A549 (cell line): ENCODE measurements at regions not wholly inside any gene's neighbourhood (a gene's known extent, or its start where the extent isn't known, plus 50 kb on each side); places are given as distances from the start of the nearest gene placed in this dataset.

ENCODE experiments used
- CHD4 ChIP-seq: fragments of 200-600 bp; sonication (generic); IDR thresholded peaks from 2 replicates; pipeline ENCODE4 v1.6.1; 2016; ENCODE audit warnings: antibody characterized with exemption, mild to moderate bottlenecking, borderline replicate concordance
- EHMT2 ChIP-seq: fragments of 200-600 bp; sonication (generic); IDR thresholded peaks from 2 replicates; pipeline ENCODE4 v1.6.1; 2016; ENCODE audit warnings: antibody characterized with exemption, low read depth, mild to moderate bottlenecking, moderate library complexity
- JUN ChIP-seq, 2 experiments: fragments of >200 bp; sonication (Bioruptor Twin); formaldehyde crosslinking; IDR thresholded peaks; 2 replicates in 1 of 2; 3 replicates in 1 of 2; pipeline ENCODE4 v1.6.1; 2016 to 2017
- KDM5A ChIP-seq: fragments of 200-600 bp; sonication (generic); IDR thresholded peaks from 2 replicates; pipeline ENCODE4 v1.6.1; 2016; ENCODE audit warnings: antibody characterized with exemption, mild to moderate bottlenecking
- RAD21 ChIP-seq, 2 experiments: fragments of >200 bp in 1 of 2; sonication (Bioruptor Twin) in 1 of 2; formaldehyde crosslinking in 1 of 2; IDR thresholded peaks in 1 of 2; conservative IDR thresholded peaks in 1 of 2; 2 replicates in 1 of 2; 3 replicates in 1 of 2; pipeline ENCODE4 v1.6.1; 2012 to 2018; ENCODE audit warnings: inconsistent platforms in 1 of 2
- RNF2 ChIP-seq: fragments of 200-600 bp; sonication (generic); IDR thresholded peaks from 2 replicates; pipeline ENCODE4 v1.6.1; 2016; ENCODE audit warnings: low read depth, mild to moderate bottlenecking, antibody characterized with exemption, moderate library complexity, borderline replicate concordance
- TF ChIP-seq, protein P1 (sequence below): fragments of >200 bp; sonication (Bioruptor Twin); formaldehyde crosslinking; IDR thresholded peaks from 3 replicates; pipeline ENCODE4 v1.5.1; 2016
- TF ChIP-seq, protein P2 (sequence below): fragments of 200-600 bp; sonication (generic); IDR thresholded peaks from 2 replicates; pipeline ENCODE4 v1.6.1; 2016; ENCODE audit warnings: antibody characterized with exemption, mild to moderate bottlenecking, moderate library complexity
- TF ChIP-seq, protein P3 (sequence below): fragments of 250-450 bp; sonication (Bioruptor Pico); IDR thresholded peaks from 2 replicates; pipeline ENCODE4 v1.5.0; 2021; ENCODE audit warnings: mild to moderate bottlenecking, moderate library complexity, borderline replicate concordance

DNA sequence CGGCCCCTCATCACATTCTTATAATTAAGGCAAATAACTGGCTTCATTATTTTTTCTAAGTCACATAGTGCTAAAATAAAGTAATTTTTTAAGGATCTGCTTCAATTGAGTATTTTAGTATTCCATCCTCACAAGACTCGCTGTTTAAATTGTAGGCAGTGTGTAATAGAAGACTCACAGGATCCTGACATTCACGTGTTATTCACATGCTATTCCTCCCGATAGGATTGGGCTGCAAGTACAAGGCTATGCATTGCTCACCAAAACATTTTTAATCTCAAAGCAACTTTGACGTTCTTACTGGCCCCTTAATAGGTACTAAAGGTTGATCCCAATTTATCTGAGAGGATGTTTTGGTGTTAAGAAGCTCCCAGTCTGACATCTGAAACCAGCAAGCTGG lies 127.6 kb upstream of the L3MBTL4 start:
- TF ChIP-seq, protein P1, sequence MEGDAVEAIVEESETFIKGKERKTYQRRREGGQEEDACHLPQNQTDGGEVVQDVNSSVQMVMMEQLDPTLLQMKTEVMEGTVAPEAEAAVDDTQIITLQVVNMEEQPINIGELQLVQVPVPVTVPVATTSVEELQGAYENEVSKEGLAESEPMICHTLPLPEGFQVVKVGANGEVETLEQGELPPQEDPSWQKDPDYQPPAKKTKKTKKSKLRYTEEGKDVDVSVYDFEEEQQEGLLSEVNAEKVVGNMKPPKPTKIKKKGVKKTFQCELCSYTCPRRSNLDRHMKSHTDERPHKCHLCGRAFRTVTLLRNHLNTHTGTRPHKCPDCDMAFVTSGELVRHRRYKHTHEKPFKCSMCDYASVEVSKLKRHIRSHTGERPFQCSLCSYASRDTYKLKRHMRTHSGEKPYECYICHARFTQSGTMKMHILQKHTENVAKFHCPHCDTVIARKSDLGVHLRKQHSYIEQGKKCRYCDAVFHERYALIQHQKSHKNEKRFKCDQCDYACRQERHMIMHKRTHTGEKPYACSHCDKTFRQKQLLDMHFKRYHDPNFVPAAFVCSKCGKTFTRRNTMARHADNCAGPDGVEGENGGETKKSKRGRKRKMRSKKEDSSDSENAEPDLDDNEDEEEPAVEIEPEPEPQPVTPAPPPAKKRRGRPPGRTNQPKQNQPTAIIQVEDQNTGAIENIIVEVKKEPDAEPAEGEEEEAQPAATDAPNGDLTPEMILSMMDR: no peak
- no peak for TF ChIP-seq KDM5A
- TF ChIP-seq EHMT2: no peak
- TF ChIP-seq, protein P2, sequence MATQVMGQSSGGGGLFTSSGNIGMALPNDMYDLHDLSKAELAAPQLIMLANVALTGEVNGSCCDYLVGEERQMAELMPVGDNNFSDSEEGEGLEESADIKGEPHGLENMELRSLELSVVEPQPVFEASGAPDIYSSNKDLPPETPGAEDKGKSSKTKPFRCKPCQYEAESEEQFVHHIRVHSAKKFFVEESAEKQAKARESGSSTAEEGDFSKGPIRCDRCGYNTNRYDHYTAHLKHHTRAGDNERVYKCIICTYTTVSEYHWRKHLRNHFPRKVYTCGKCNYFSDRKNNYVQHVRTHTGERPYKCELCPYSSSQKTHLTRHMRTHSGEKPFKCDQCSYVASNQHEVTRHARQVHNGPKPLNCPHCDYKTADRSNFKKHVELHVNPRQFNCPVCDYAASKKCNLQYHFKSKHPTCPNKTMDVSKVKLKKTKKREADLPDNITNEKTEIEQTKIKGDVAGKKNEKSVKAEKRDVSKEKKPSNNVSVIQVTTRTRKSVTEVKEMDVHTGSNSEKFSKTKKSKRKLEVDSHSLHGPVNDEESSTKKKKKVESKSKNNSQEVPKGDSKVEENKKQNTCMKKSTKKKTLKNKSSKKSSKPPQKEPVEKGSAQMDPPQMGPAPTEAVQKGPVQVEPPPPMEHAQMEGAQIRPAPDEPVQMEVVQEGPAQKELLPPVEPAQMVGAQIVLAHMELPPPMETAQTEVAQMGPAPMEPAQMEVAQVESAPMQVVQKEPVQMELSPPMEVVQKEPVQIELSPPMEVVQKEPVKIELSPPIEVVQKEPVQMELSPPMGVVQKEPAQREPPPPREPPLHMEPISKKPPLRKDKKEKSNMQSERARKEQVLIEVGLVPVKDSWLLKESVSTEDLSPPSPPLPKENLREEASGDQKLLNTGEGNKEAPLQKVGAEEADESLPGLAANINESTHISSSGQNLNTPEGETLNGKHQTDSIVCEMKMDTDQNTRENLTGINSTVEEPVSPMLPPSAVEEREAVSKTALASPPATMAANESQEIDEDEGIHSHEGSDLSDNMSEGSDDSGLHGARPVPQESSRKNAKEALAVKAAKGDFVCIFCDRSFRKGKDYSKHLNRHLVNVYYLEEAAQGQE: no peak
- TF ChIP-seq, protein P3, sequence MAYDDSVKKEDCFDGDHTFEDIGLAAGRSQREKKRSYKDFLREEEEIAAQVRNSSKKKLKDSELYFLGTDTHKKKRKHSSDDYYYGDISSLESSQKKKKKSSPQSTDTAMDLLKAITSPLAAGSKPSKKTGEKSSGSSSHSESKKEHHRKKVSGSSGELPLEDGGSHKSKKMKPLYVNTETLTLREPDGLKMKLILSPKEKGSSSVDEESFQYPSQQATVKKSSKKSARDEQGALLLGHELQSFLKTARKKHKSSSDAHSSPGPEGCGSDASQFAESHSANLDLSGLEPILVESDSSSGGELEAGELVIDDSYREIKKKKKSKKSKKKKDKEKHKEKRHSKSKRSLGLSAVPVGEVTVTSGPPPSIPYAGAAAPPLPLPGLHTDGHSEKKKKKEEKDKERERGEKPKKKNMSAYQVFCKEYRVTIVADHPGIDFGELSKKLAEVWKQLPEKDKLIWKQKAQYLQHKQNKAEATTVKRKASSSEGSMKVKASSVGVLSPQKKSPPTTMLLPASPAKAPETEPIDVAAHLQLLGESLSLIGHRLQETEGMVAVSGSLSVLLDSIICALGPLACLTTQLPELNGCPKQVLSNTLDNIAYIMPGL (CRISPR knock-in tag): no peak
- no peak for TF ChIP-seq JUN (IDR thresholded peaks at IDR 0.05)
- TF ChIP-seq CHD4: no peak
- no peak for TF ChIP-seq RNF2
- no peak for TF ChIP-seq RAD21 (conservative IDR thresholded peaks at IDR 0.05 in 1 of 2, IDR thresholded peaks at IDR 0.05 in 1 of 2)
